ENCODE measurements at regions not wholly inside any gene's neighbourhood (a gene's known extent, or its start where the extent isn't known, plus 50 kb on each side); places are given as distances from the start of the nearest gene placed in this dataset.

DNA sequence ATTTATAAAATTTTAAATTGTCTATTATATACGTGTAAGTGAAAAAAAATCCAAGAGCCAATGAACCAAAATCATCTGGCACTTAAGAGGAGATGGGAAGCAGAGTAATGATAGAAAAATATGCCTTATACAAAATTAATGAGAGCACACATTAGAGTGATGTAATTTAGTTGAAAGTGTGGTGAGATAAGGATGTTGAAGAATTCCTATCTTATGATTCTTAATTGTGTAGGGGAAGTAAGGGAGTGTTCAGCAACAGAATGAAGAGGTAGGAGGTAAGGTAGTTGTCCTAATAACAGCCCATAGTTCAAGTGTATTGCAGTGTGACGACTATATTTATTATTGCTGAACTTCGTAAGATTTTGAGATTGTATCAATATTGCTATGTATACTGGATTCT is 843.4 kb upstream of the FLRT2 start:
- TF ChIP-seq, protein P1, sequence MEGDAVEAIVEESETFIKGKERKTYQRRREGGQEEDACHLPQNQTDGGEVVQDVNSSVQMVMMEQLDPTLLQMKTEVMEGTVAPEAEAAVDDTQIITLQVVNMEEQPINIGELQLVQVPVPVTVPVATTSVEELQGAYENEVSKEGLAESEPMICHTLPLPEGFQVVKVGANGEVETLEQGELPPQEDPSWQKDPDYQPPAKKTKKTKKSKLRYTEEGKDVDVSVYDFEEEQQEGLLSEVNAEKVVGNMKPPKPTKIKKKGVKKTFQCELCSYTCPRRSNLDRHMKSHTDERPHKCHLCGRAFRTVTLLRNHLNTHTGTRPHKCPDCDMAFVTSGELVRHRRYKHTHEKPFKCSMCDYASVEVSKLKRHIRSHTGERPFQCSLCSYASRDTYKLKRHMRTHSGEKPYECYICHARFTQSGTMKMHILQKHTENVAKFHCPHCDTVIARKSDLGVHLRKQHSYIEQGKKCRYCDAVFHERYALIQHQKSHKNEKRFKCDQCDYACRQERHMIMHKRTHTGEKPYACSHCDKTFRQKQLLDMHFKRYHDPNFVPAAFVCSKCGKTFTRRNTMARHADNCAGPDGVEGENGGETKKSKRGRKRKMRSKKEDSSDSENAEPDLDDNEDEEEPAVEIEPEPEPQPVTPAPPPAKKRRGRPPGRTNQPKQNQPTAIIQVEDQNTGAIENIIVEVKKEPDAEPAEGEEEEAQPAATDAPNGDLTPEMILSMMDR (IDR thresholded peaks at IDR 0.05), result no peak
- no peak for TF ChIP-seq POLR2A (IDR thresholded peaks at IDR 0.05)

All from vagina (tissue), 2 donors.